BE2C (cell line): ENCODE measurements at regions not wholly inside any gene's neighbourhood (a gene's known extent, or its start where the extent isn't known, plus 50 kb on each side); places are given as distances from the start of the nearest gene placed in this dataset.

ENCODE experiments used
- DNase-seq: peaks from one replicate; pipeline ENCODE4 v3.0.0-alpha.2; 2020
- H3K27me3 ChIP-seq: fragments of 250-450 bp; sonication (Bioruptor Pico); 2 replicates; pipeline ENCODE4 v1.5.1; 2020; ENCODE audit warnings: mild to moderate bottlenecking
- H3K36me3 ChIP-seq: fragments of 250-450 bp; sonication (Bioruptor Pico); 2 replicates; pipeline ENCODE4 v1.5.1; 2020; ENCODE audit warnings: mild to moderate bottlenecking
- H3K4me1 ChIP-seq: fragments of 250-450 bp; sonication (Bioruptor Pico); 2 replicates; pipeline ENCODE4 v1.5.1; 2020
- H3K4me3 ChIP-seq: 2 replicates; pipeline ENCODE4 v1.5.1; 2011; ENCODE audit warnings: low read depth, low read length
- H3K9me3 ChIP-seq: fragments of 250-450 bp; sonication (Bioruptor Pico); 2 replicates; pipeline ENCODE4 v1.5.1; 2020
- CTCF ChIP-seq: IDR thresholded peaks from 2 replicates; pipeline ENCODE4 v1.5.1; 2012; ENCODE audit warnings: mild to moderate bottlenecking, low read depth, low read length

DNA sequence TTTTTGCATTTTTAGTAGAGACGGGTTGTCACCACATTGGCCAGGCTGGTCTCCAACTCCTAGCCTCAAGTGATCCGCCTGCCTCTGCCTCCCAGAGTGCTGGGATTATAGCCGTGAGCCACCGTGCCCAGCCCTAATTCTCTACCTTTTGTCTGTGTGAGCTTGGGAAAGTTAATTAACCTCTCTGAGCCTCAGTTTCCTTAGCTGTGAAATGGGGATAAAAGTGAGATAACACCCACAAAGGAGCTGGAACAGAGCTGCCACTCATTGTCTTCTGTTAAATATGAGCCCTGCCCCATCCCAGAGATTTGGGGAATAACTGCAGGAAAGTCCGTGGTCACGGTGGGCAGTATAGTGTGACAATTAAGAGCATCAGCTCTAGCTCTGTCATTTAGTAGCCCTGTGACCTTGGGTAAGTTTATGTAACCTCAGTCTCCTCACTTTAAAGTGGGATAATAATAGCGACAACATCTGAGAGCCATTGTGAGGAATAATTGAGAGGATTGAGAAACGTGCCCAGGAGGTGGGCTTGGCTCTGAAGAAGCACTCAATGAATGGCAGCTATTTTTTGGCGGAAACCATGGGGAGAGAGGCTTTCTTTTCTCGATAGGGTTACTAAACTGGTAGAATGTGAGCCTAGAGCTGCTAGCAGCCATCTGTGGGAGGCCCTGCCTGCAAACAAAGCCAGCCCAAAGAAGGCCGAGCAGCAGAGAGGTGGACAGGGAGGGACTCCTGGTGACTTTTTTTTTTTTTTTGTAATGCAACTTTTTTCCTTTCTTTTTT, 60.8 kb upstream of the MED13L start:
- no peaks in the 10 kb centered on the region; the same call in 1 of the 2 replicates for H3K9me3 ChIP-seq
- TF ChIP-seq CTCF = no peak
- no peak for DNase-seq
- H3K4me3 ChIP-seq = no peak overlapping the region
- H3K27me3 ChIP-seq = no peaks in the 10 kb centered on the region
- no peaks in the 10 kb centered on the region for H3K36me3 ChIP-seq
- no peaks in the 10 kb centered on the region for H3K4me1 ChIP-seq

- H3K4me3 ChIP-seq = no peak overlapping the region
- TF ChIP-seq CTCF = no peak
- H3K27me3 ChIP-seq = no peaks in the 10 kb centered on the region
- H3K9me3 ChIP-seq = no peaks in the 10 kb centered on the region; the same call in 1 of the 2 replicates
- no peak for DNase-seq
- H3K4me1 ChIP-seq = no peaks in the 10 kb centered on the region
- H3K36me3 ChIP-seq = no peaks in the 10 kb centered on the region
Measured at GRCh38 chr12:116339062-116339461, 61.6 kb upstream of the MED13L start.

DNA sequence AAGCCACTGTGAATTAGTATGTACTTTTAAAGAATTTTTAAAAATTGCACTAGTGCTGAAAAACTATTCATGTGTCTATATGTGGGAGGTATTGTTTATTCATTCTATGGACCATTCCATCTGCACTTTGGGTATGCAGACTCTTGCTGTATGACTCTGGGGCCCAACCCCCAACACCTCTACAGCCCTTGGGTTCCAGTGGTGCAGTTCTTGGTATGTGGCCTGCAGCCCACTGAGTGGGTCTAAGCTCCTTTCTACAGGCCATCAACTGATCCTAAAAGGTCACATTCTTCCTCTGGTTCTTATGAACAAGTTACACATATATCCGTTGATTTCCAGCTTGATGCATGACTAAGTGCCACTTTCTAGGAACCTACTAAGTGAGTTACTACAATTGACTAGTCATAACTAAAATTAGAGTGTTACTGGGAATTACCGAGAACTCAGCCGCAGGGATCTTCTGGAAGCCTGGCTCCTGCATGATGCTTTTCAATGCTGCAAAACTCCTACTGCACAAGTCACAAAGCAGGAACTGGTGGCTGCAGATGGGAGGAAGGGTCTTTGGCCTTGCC, 62.4 kb upstream of the MED13L start:
- Histone ChIP-seq H3K9me3 (no peaks in the 10 kb centered on the region; the same call in 1 of the 2 replicates), H3K36me3 (no peaks in the 10 kb centered on the region), H3K4me3 (no peak overlapping the region), H3K27me3 (no peaks in the 10 kb centered on the region), H3K4me1 (no peaks in the 10 kb centered on the region)
- TF ChIP-seq CTCF = no peak
- no peak for DNase-seq

DNA sequence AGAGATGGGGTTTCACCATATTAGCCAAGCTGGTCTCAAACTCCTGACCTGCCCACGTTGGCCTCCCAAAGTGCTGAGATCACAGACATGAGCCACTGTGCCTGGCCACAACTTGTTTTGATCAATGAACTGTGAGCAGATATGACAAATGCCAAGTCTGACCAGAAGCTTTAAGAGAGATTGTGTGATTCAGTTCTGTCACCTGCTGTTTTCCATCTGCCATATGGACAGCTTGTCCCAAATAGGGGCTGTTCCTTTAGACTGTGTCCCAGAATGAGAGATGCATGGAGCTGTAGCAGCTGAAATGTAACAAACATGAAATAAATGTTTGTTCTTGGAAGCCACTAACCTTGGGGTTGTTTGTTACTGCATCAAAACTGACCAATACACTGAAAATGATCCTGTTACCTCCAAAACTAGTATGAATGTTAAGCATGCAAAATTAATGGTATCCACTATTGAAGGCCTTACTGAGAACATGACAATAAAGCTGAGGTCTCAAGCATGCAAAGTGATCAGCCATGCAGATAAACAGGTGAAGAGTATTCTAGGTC, 65.9 kb upstream of the MED13L start:
- H3K27me3 ChIP-seq = no peaks in the 10 kb centered on the region
- H3K36me3 ChIP-seq = no peaks in the 10 kb centered on the region
- no peak for TF ChIP-seq CTCF
- DNase-seq = no peak
- no peaks in the 10 kb centered on the region for H3K4me1 ChIP-seq
- no peak overlapping the region for H3K4me3 ChIP-seq
- no peaks in the 10 kb centered on the region; the same call in 1 of the 2 replicates for H3K9me3 ChIP-seq

DNA sequence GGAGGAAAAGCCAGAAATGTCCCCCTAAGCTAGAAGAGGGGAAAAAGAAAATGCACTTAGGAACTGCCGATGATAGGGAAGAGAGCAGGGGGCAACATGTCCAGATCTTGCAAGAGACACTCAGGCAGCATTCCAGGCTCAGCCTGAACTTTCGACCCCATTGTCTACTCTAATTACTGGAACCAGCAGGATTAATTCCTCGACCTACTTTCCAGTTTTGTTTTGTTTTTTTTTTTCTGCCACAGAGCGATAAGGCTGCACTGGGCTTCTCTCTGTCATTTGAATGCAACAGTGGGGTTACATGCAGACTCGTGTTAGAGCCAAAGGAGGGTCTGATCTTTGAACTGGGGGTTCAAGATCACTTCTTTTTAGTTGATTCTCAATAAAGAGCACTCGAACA, 68.7 kb upstream of the MED13L start:
- Histone ChIP-seq H3K36me3 (no peaks in the 10 kb centered on the region), H3K9me3 (no peaks in the 10 kb centered on the region; the same call in 1 of the 2 replicates), H3K27me3 (no peaks in the 10 kb centered on the region), H3K4me1 (no peaks in the 10 kb centered on the region), H3K4me3 (no peak overlapping the region)
- DNase-seq = peak; percentile 50
- no peak for TF ChIP-seq CTCF

DNA sequence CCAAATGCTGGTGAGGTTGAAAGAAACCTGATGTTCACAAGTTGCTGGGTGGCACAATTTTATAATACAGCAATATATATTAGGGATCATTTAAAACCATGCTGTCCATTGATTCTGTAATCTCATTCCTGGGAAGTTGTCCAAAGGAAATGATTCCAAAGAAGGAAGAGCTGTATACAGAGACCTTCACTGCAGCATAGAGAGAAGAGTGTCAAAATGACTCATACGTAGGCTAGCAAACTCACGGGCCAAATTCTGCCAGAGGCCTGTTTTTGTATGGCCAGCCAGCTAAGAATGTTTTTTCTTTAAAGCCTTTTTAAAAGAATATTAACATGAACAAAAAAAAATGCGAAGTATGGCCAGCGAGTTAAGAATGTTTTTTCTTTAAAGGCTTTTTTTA, 69.2 kb upstream of the MED13L start:
- no peak for TF ChIP-seq CTCF
- DNase-seq = peak; percentile 24

More for the DNA sequence above, 69.2 kb upstream of the MED13L start:
- no peak overlapping the region for H3K4me3 ChIP-seq
- H3K4me1 ChIP-seq = no peaks in the 10 kb centered on the region
- no peaks in the 10 kb centered on the region; the same call in 1 of the 2 replicates for H3K9me3 ChIP-seq
- H3K27me3 ChIP-seq = no peaks in the 10 kb centered on the region
- no peaks in the 10 kb centered on the region for H3K36me3 ChIP-seq
